Mesendoderm (in vitro differentiated cells): ENCODE measurements at regions not wholly inside any gene's neighbourhood (a gene's known extent, or its start where the extent isn't known, plus 50 kb on each side); places are given as distances from the start of the nearest gene placed in this dataset.

Experiments used
- DNase-seq: peaks from one replicate; pipeline ENCODE4 v3.0.0; 2013
- H2AK5ac ChIP-seq: 2 replicates; pipeline ENCODE4 v1.6.1; 2013; ENCODE audit warnings: low read length, inconsistent platforms
- H2BK120ac ChIP-seq: 2 replicates; pipeline ENCODE4 v1.6.1; 2013; ENCODE audit warnings: low read depth, mild to moderate bottlenecking, low read length, moderate library complexity, mixed read lengths
- H2BK15ac ChIP-seq: replicated peaks from 2 replicates; pipeline ENCODE4 v1.6.1; 2013; ENCODE audit warnings: low read depth, mild to moderate bottlenecking, moderate library complexity
- H2BK5ac ChIP-seq: 2 replicates; pipeline ENCODE4 v1.6.1; 2013; ENCODE audit warnings: low read length, inconsistent platforms
- H3K18ac ChIP-seq: 2 replicates; pipeline ENCODE4 v1.6.1; 2013; ENCODE audit warnings: mild to moderate bottlenecking, low read length, mixed read lengths
- H3K23ac ChIP-seq: one replicate; pipeline ENCODE4 v1.6.1; 2013; ENCODE audit warnings: low read length
- H3K27ac ChIP-seq: 2 replicates; pipeline ENCODE4 v1.5.1; 2013; ENCODE audit warnings: low read depth, mild to moderate bottlenecking, inconsistent platforms, low read length, moderate library complexity
- H3K27me3 ChIP-seq: 2 replicates; pipeline ENCODE4 v1.6.1; 2013; ENCODE audit warnings: low read length, control low read depth, mild to moderate bottlenecking, inconsistent platforms; ENCODE audit not compliant: insufficient read depth, poor library complexity
- H3K36me3 ChIP-seq: 2 replicates; pipeline ENCODE4 v1.6.1; 2013; ENCODE audit warnings: low read length, inconsistent platforms; ENCODE audit not compliant: control insufficient read depth, insufficient read depth
- H3K4ac ChIP-seq: one replicate; pipeline ENCODE4 v1.6.1; 2013; ENCODE audit warnings: low read depth, mild to moderate bottlenecking, low read length, moderate library complexity
- H3K4me1 ChIP-seq: 2 replicates; pipeline ENCODE4 v1.6.1; 2013; ENCODE audit warnings: low read depth, low read length, inconsistent platforms; ENCODE audit not compliant: control insufficient read depth
- H3K4me2 ChIP-seq: 2 replicates; pipeline ENCODE4 v1.6.1; 2013; ENCODE audit warnings: low read length
- H3K4me3 ChIP-seq: 2 replicates; pipeline ENCODE4 v1.5.1; 2013; ENCODE audit warnings: mild to moderate bottlenecking, low read length
- H3K56ac ChIP-seq: one replicate; pipeline ENCODE4 v1.6.1; 2013; ENCODE audit warnings: low read length
- H3K79me1 ChIP-seq: 2 replicates; pipeline ENCODE4 v1.6.1; 2013; ENCODE audit warnings: low read length, inconsistent platforms
- H3K79me2 ChIP-seq: 2 replicates; pipeline ENCODE4 v1.6.1; 2013; ENCODE audit warnings: mild to moderate bottlenecking, low read length; ENCODE audit not compliant: control insufficient read depth, insufficient read depth
- H3K9ac ChIP-seq: 2 replicates; pipeline ENCODE4 v1.6.1; 2013; ENCODE audit warnings: low read length, inconsistent platforms
- H4K5ac ChIP-seq: one replicate; pipeline ENCODE4 v1.6.1; 2013; ENCODE audit warnings: low read length
- H4K8ac ChIP-seq: one replicate; pipeline ENCODE4 v1.6.1; 2013; ENCODE audit warnings: low read depth, mild to moderate bottlenecking, control low read depth, low read length, moderate library complexity
- WGBS: extraction: QIAGEN DNeasy Blood & Tissue Kit; methylation state at CpG from one replicate; pipeline ENCODE4 v1.1.7; 2013; ENCODE audit warnings: low lambda C conversion rate, missing lambda C conversion rate; ENCODE audit not compliant: insufficient coverage; ENCODE audit errors: extremely low coverage; 5-methylcytosine and 5-hydroxymethylcytosine counted together

DNA sequence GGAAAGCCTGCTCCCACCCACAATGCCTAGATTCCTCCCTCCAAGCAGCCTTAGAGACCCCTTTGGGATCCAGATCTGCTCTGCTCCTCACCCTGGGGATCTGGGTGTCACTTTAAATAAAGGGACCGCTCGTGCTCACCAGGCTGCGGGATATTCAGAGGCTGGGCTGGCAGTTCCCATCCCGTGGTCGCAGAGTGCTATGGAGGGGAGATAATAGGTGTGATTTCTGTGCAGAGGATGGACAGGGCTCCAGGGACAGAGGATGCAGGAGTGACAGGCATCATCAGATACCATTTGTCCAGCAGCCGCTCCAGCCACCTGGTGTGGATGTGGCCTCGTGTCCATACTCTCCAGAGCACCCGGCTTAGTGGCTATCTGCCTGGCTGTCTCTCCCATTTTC is 415.9 kb upstream of the SULF2 start:
- no peak overlapping the region for H2BK120ac ChIP-seq
- no peak overlapping the region for H2BK5ac ChIP-seq
- H3K18ac ChIP-seq = no peak overlapping the region
- H3K79me2 ChIP-seq = no peaks in the 10 kb centered on the region
- WGBS = no CpG with 5 or more reads among the region's 8 CpGs
- no peaks in the 10 kb centered on the region for H3K36me3 ChIP-seq
- H3K9ac ChIP-seq = no peak overlapping the region
- no peak overlapping the region for H4K5ac ChIP-seq
- no peak overlapping the region for H3K56ac ChIP-seq
- H3K4me1 ChIP-seq = peaks cover 4% of the 10 kb centered on the region
- no peaks in the 10 kb centered on the region for H3K79me1 ChIP-seq
- no peak overlapping the region for H3K27ac ChIP-seq
- no peak overlapping the region for H2BK15ac ChIP-seq
- H3K4ac ChIP-seq = no peak overlapping the region
- H4K8ac ChIP-seq = no peak overlapping the region
- no peak overlapping the region for H3K4me2 ChIP-seq
- H3K4me3 ChIP-seq = no peak overlapping the region
- H2AK5ac ChIP-seq = no peak overlapping the region
- no peaks in the 10 kb centered on the region for H3K27me3 ChIP-seq
- no peak for DNase-seq
- no peak overlapping the region for H3K23ac ChIP-seq

- no peak overlapping the region for H3K27ac ChIP-seq
- H3K79me2 ChIP-seq = no peaks in the 10 kb centered on the region
- no peak overlapping the region for H4K8ac ChIP-seq
- H3K4me3 ChIP-seq = no peak overlapping the region
- no peak overlapping the region for H3K4me2 ChIP-seq
- no peak overlapping the region for H4K5ac ChIP-seq
- H3K79me1 ChIP-seq = no peaks in the 10 kb centered on the region
- H2BK120ac ChIP-seq = no peak overlapping the region
- no peak overlapping the region for H3K18ac ChIP-seq
- no peak overlapping the region for H3K23ac ChIP-seq
- no peaks in the 10 kb centered on the region for H3K27me3 ChIP-seq
- no peak overlapping the region for H2BK15ac ChIP-seq
- H3K36me3 ChIP-seq = no peaks in the 10 kb centered on the region
- no peak overlapping the region for H2BK5ac ChIP-seq
- peaks cover 2% of the 10 kb centered on the region for H3K4me1 ChIP-seq
- H3K4ac ChIP-seq = no peak overlapping the region
- H2AK5ac ChIP-seq = no peak overlapping the region
- no peak for DNase-seq
- no peak overlapping the region for H3K9ac ChIP-seq
- H3K56ac ChIP-seq = peak overlapping the region; percentile 22
- no CpG with 5 or more reads among the region's 8 CpGs for WGBS
Observed at GRCh38 chr20:48198929-48199451, 413.7 kb upstream of the SULF2 start.

DNA sequence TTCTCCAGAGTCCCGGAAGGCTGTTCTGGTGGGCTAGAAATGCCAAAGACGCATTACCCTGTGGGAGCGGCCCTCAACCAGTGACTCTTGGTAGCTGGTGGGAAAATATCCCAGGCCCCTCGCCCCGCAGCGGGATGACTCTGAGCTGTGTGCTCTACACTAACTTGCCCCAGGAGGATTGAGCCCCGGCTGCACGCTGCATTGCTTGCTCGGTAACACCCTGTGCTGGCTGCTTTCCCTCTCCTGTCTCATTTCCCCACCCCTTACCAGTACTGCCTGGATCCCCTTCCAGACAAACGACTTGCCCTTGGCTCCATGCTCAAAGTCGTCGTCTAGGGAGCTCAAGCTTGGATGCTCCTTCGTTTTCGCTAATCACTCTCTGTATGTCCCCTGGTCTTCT is 411.8 kb upstream of the SULF2 start:
- Histone ChIP-seq H2AK5ac (no peak overlapping the region), H3K56ac (peak overlapping the region; percentile 51), H3K4me1 (peaks cover 2% of the 10 kb centered on the region), H2BK5ac (no peak overlapping the region), H3K27ac (no peak overlapping the region), H3K27me3 (no peaks in the 10 kb centered on the region), H4K8ac (no peak overlapping the region), H3K4ac (no peak overlapping the region), H3K4me2 (no peak overlapping the region), H2BK120ac (no peak overlapping the region), H2BK15ac (no peak overlapping the region), H3K4me3 (no peak overlapping the region), H3K23ac (no peak overlapping the region), H3K79me1 (no peaks in the 10 kb centered on the region), H4K5ac (no peak overlapping the region), H3K9ac (no peak overlapping the region), H3K79me2 (no peaks in the 10 kb centered on the region), H3K18ac (no peak overlapping the region), H3K36me3 (no peaks in the 10 kb centered on the region)
- no peak for DNase-seq
- no CpG with 5 or more reads among the region's 14 CpGs for WGBS

- Histone ChIP-seq H3K27me3 (no peaks in the 10 kb centered on the region), H2BK5ac (no peak overlapping the region), H4K5ac (no peak overlapping the region), H3K18ac (no peak overlapping the region), H3K27ac (no peak overlapping the region), H3K36me3 (no peaks in the 10 kb centered on the region), H4K8ac (no peak overlapping the region), H2BK15ac (no peak overlapping the region), H3K4ac (no peak overlapping the region), H3K4me1 (peaks cover 3% of the 10 kb centered on the region), H3K23ac (no peak overlapping the region), H3K56ac (no peak overlapping the region), H2AK5ac (no peak overlapping the region), H3K79me2 (no peaks in the 10 kb centered on the region), H2BK120ac (no peak overlapping the region), H3K4me3 (no peak overlapping the region), H3K79me1 (no peaks in the 10 kb centered on the region), H3K4me2 (no peak overlapping the region), H3K9ac (no peak overlapping the region)
- DNase-seq = peak; percentile 33
- no CpG with 5 or more reads among the region's 10 CpGs for WGBS
Observed at GRCh38 chr20:48196486-48196885, 411.2 kb upstream of the SULF2 start.

- Histone ChIP-seq H3K4me2 (no peak overlapping the region), H3K18ac (no peak overlapping the region), H4K5ac (no peak overlapping the region), H3K4me1 (peaks cover 5% of the 10 kb centered on the region), H3K23ac (peak overlapping the region; percentile 37), H2BK120ac (no peak overlapping the region), H3K4ac (no peak overlapping the region), H2BK15ac (no peak overlapping the region), H3K56ac (no peak overlapping the region), H3K27me3 (no peaks in the 10 kb centered on the region), H3K36me3 (no peaks in the 10 kb centered on the region), H3K9ac (no peak overlapping the region), H3K27ac (no peak overlapping the region), H2BK5ac (no peak overlapping the region), H2AK5ac (no peak overlapping the region), H3K4me3 (no peak overlapping the region), H3K79me2 (no peaks in the 10 kb centered on the region), H3K79me1 (no peaks in the 10 kb centered on the region), H4K8ac (no peak overlapping the region)
- no CpG with 5 or more reads among the region's 5 CpGs for WGBS
- DNase-seq = peak; percentile 35
Observed at GRCh38 chr20:48196001-48196400, 410.7 kb upstream of the SULF2 start.

- Histone ChIP-seq H4K8ac (no peak overlapping the region), H3K79me1 (no peaks in the 10 kb centered on the region), H3K36me3 (no peaks in the 10 kb centered on the region), H3K4me2 (no peak overlapping the region), H2AK5ac (peak overlapping the region; percentile 65), H3K27ac (no peak overlapping the region), H3K18ac (no peak overlapping the region), H4K5ac (no peak overlapping the region), H2BK120ac (no peak overlapping the region), H3K9ac (no peak overlapping the region), H2BK5ac (no peak overlapping the region), H2BK15ac (no peak overlapping the region), H3K27me3 (no peaks in the 10 kb centered on the region), H3K23ac (no peak overlapping the region), H3K56ac (no peak overlapping the region), H3K4me3 (no peak overlapping the region), H3K79me2 (no peaks in the 10 kb centered on the region), H3K4ac (no peak overlapping the region), H3K4me1 (peaks cover 5% of the 10 kb centered on the region)
- DNase-seq = no peak
- no CpG with 5 or more reads among the region's 9 CpGs for WGBS
Observed at GRCh38 chr20:48195121-48195870, 410.0 kb upstream of the SULF2 start.
